ENCODE measurements at regions not wholly inside any gene's neighbourhood (a gene's known extent, or its start where the extent isn't known, plus 50 kb on each side); places are given as distances from the start of the nearest gene placed in this dataset.
"Not testable (repeated sequence)": the region's sequence is repeated elsewhere in the genome, so short reads cannot be mapped to it uniquely, and the experiment has no call there.

GRCh38 chr18:7178568-7178967 is 52.3 kb upstream of the LRRC30 start:
- ATAC-seq, DNase-seq: not testable (repeated sequence)
- intact Hi-C loops (cut with DNase I, micrococcal nuclease): loop anchor here in 1 of 2 donors (10.0 kb wide), 1 partner anchor 254 kb away; no protein-coding TSS in a partner anchor

- ATAC-seq: peak; percentile 58
- intact Hi-C loops (cut with DNase I, micrococcal nuclease): loop anchor here in 1 of 2 donors (10.0 kb wide), 1 partner anchor 252 kb away; no protein-coding TSS in a partner anchor
Observed at GRCh38 chr18:7177116-7177744, 53.7 kb upstream of the LRRC30 start.

GRCh38 chr18:7174344-7175095 is 56.4 kb upstream of the LRRC30 start:
- intact Hi-C loops (cut with DNase I, micrococcal nuclease): loop anchor here in 1 of 2 donors (10.0 kb wide), 1 partner anchor 250 kb away; no protein-coding TSS in a partner anchor
- DNase-seq (no peak), ATAC-seq (no peak)

More at GRCh38 chr18:7177116-7177744, 53.7 kb upstream of the LRRC30 start:
- DNase-seq: peak in 1 of 2 donors; percentile 14

GRCh38 chr18:7173216-7173615 is 55.6 kb upstream of the LAMA1 start:
- DNase-seq (no peak), ATAC-seq (no peak)
- intact Hi-C loops (cut with DNase I, micrococcal nuclease): loop anchor here in 1 of 2 donors (10.0 kb wide), 1 partner anchor 248 kb away; no protein-coding TSS in a partner anchor

GRCh38 chr18:7172611-7173010 is 55.0 kb upstream of the LAMA1 start:
- no peak for DNase-seq
- intact Hi-C loops (cut with DNase I, micrococcal nuclease): loop anchor here in 1 of 2 donors (10.0 kb wide), 1 partner anchor 248 kb away; no protein-coding TSS in a partner anchor
- ATAC-seq: no peak

DNA sequence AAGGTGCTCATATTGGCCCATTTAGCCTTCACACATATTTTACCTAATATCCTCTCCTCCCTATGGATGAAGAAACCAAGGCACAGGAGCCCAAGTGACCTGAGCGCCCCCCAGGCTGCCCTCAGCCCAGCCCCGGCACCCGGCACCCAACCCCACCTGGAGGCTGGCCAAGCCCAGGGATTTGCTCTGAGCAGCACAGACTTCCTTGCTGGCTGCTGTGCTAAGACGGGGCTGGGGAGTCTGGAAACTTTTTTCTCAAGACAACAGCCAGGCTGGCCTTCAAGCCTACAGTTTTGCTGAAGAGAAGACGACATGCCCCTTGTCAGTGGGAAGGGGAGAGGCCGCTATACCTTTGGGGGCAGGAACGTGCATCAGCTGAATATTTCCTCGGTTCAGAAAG is 52.7 kb upstream of the LAMA1 start:
- no peak for ATAC-seq
- intact Hi-C loops (cut with DNase I, micrococcal nuclease): loop anchor here in 1 of 2 donors (10.0 kb wide), 1 partner anchor 245 kb away; no protein-coding TSS in a partner anchor
- no peak for DNase-seq

DNA sequence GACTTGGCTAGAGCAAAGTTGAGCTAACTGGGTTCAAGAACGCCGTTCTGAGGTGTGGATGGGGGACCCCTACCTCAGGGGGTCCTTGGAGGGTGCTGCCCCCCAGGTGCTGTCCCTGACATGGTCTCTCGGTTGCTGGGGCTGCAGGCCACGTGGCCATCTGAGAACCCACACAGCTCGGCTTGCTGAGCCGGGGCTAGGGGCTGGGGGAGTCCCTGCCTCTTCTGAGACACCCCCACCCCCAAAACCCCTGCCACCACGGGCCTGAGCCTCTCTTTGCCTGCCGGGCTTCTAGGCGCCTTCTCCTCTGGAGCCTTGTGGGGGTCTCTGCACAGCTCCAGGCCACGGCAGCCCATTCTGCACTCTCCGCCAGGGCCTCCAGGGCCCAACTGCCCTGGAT is 52.0 kb upstream of the LAMA1 start:
- intact Hi-C loops (cut with DNase I, micrococcal nuclease): no loop called here
- ATAC-seq (no peak), DNase-seq (no peak)

GRCh38 chr18:7168408-7168807 is 50.8 kb upstream of the LAMA1 start:
- intact Hi-C loops (cut with DNase I, micrococcal nuclease): no loop called here
- no peak for ATAC-seq
- no peak for DNase-seq

Measured in left colon (tissue), 2 donors.